CMK (cell line): ENCODE measurements at regions not wholly inside any gene's neighbourhood (a gene's known extent, or its start where the extent isn't known, plus 50 kb on each side); places are given as distances from the start of the nearest gene placed in this dataset.

Experiments
- DNase-seq: peaks from one replicate; pipeline ENCODE4 v3.0.0-alpha.2; 2010; ENCODE audit warnings: low read depth

- no peak for DNase-seq
These were observed 221.2 kb downstream of the IGSF11 start for GRCh38 chr3:118813472-118813871.

GRCh38 chr3:118817748-118818165, 216.9 kb downstream of the IGSF11 start:
- peak; percentile 5 for DNase-seq

GRCh38 chr3:118818386-118818785, 216.3 kb downstream of the IGSF11 start:
- no peak for DNase-seq

- DNase-seq = no peak
These were observed 211.0 kb downstream of the IGSF11 start for GRCh38 chr3:118823626-118824025.

- DNase-seq = no peak
These were observed 207.2 kb downstream of the IGSF11 start for GRCh38 chr3:118827446-118827845.

GRCh38 chr3:118828351-118828750, 206.3 kb downstream of the IGSF11 start:
- DNase-seq = no peak

- DNase-seq = no peak
These were observed 201.6 kb downstream of the IGSF11 start for GRCh38 chr3:118833075-118833474.

- no peak for DNase-seq
These were observed 195.8 kb downstream of the IGSF11 start for GRCh38 chr3:118838871-118839270.

- DNase-seq = no peak
These were observed 192.3 kb downstream of the IGSF11 start for GRCh38 chr3:118842147-118842863.

GRCh38 chr3:118846176-118846575, 188.5 kb downstream of the IGSF11 start:
- DNase-seq = no peak
